ENCODE measurements at regions not wholly inside any gene's neighbourhood (a gene's known extent, or its start where the extent isn't known, plus 50 kb on each side); places are given as distances from the start of the nearest gene placed in this dataset.
A peak's percentile ranks its signal among the peaks of the same experiment; 100 is the strongest.
"Not testable (repeated sequence)": the region's sequence is repeated elsewhere in the genome, so short reads cannot be mapped to it uniquely, and the experiment has no call there.

GRCh38 chr5:15282611-15283010, 217.4 kb upstream of the FBXL7 start:
- no peak for ATAC-seq (ENCODE audit: low FRiP score)
- intact Hi-C loops (cut with DNase I) = no loop called here
- Histone ChIP-seq H3K4me1 (ENCODE audit: control insufficient read depth in 1 of 2, insufficient read depth in 2 of 2, low read length in 2 of 2) (no peaks in the 10 kb centered on the region), H3K4me3 (ENCODE audit: low read length in 2 of 2) (no peak overlapping the region), H3K36me3 (ENCODE audit: control insufficient read depth in 1 of 2, insufficient read depth in 2 of 2, low read length in 1 of 2) (peaks cover 0 to 2% of the 10 kb centered on the region in 2 donors), H3K27me3 (ENCODE audit: control insufficient read depth in 1 of 2, insufficient read depth in 2 of 2, low read length in 1 of 2) (no peaks in the 10 kb centered on the region), H3K27ac (ENCODE audit: low read depth in 1 of 2, low read length in 2 of 2) (no peak overlapping the region), H3K9me3 (ENCODE audit: control insufficient read depth, low read length) (peaks cover 2% of the 10 kb centered on the region)
- 77 to 85% methylated on average over 2 of the region's 2 CpGs for WGBS, 2 donors
- no peak for DNase-seq

GRCh38 chr5:15271596-15271995, 228.4 kb upstream of the FBXL7 start:
- H3K4me3 ChIP-seq (ENCODE audit: low read length in 2 of 2); DNase-seq; H3K27ac ChIP-seq (ENCODE audit: low read depth in 1 of 2, low read length in 2 of 2); H3K4me1 ChIP-seq (ENCODE audit: control insufficient read depth in 1 of 2, insufficient read depth in 2 of 2, low read length in 2 of 2); ATAC-seq (ENCODE audit: low FRiP score); H3K9me3 ChIP-seq (ENCODE audit: control insufficient read depth, low read length); intact Hi-C loops (cut with DNase I); H3K27me3 ChIP-seq (ENCODE audit: control insufficient read depth in 1 of 2, insufficient read depth in 2 of 2, low read length in 1 of 2); H3K36me3 ChIP-seq (ENCODE audit: control insufficient read depth in 1 of 2, insufficient read depth in 2 of 2, low read length in 1 of 2): not testable (repeated sequence)
- WGBS, 2 donors = 65 to 78% methylated on average over 9 of the region's 9 CpGs

- intact Hi-C loops (cut with DNase I) = loop anchor here (10.0 kb wide), 1 partner anchor 243 kb away; no protein-coding TSS in a partner anchor
- Histone ChIP-seq H3K27me3 (ENCODE audit: control insufficient read depth in 1 of 2, insufficient read depth in 2 of 2, low read length in 1 of 2) (no peaks in the 10 kb centered on the region), H3K36me3 (ENCODE audit: control insufficient read depth in 1 of 2, insufficient read depth in 2 of 2, low read length in 1 of 2) (no peaks in the 10 kb centered on the region), H3K27ac (ENCODE audit: low read depth in 1 of 2, low read length in 2 of 2) (no peak overlapping the region), H3K4me3 (ENCODE audit: low read length in 2 of 2) (no peak overlapping the region), H3K4me1 (ENCODE audit: control insufficient read depth in 1 of 2, insufficient read depth in 2 of 2, low read length in 2 of 2) (peaks cover 2 to 6% of the 10 kb centered on the region in 2 donors), H3K9me3 (ENCODE audit: control insufficient read depth, low read length) (peaks cover 1% of the 10 kb centered on the region)
- WGBS, 2 donors = 0 to 5% methylated on average over 2 of the region's 2 CpGs
- ATAC-seq (ENCODE audit: low FRiP score) (no peak), DNase-seq (no peak)
Observed at GRCh38 chr5:15267966-15268365, 232.0 kb upstream of the FBXL7 start.

GRCh38 chr5:15266841-15267240, 233.1 kb upstream of the FBXL7 start:
- peaks cover 2 to 6% of the 10 kb centered on the region in 2 donors for H3K4me1 ChIP-seq (ENCODE audit: control insufficient read depth in 1 of 2, insufficient read depth in 2 of 2, low read length in 2 of 2)
- intact Hi-C loops (cut with DNase I) = loop anchor here (10.0 kb wide), 1 partner anchor 242 kb away; no protein-coding TSS in a partner anchor
- H3K4me3 ChIP-seq (ENCODE audit: low read length in 2 of 2) = no peak overlapping the region
- ATAC-seq (ENCODE audit: low FRiP score) (no peak), DNase-seq (no peak)
- H3K9me3 ChIP-seq (ENCODE audit: control insufficient read depth, low read length) = peaks cover 1% of the 10 kb centered on the region
- WGBS, 2 donors = 91 to 100% methylated on average over 1 of the region's 1 CpG
- H3K27me3 ChIP-seq (ENCODE audit: control insufficient read depth in 1 of 2, insufficient read depth in 2 of 2, low read length in 1 of 2) = no peaks in the 10 kb centered on the region
- peak overlapping the region; percentile 43 to 71 for H3K27ac ChIP-seq (ENCODE audit: low read depth in 1 of 2, low read length in 2 of 2)
- H3K36me3 ChIP-seq (ENCODE audit: control insufficient read depth in 1 of 2, insufficient read depth in 2 of 2, low read length in 1 of 2) = no peaks in the 10 kb centered on the region

- Histone ChIP-seq H3K4me1 (ENCODE audit: control insufficient read depth in 1 of 2, insufficient read depth in 2 of 2, low read length in 2 of 2) (peaks cover 3 to 6% of the 10 kb centered on the region in 2 donors), H3K27me3 (ENCODE audit: control insufficient read depth in 1 of 2, insufficient read depth in 2 of 2, low read length in 1 of 2) (no peaks in the 10 kb centered on the region), H3K36me3 (ENCODE audit: control insufficient read depth in 1 of 2, insufficient read depth in 2 of 2, low read length in 1 of 2) (no peaks in the 10 kb centered on the region), H3K9me3 (ENCODE audit: control insufficient read depth, low read length) (peaks cover 1% of the 10 kb centered on the region), H3K4me3 (ENCODE audit: low read length in 2 of 2) (no peak overlapping the region), H3K27ac (ENCODE audit: low read depth in 1 of 2, low read length in 2 of 2) (no peak overlapping the region)
- WGBS, 2 donors = 97 to 100% methylated on average over 1 of the region's 1 CpG
- intact Hi-C loops (cut with DNase I) = loop anchor here (10.0 kb wide), 1 partner anchor 241 kb away; no protein-coding TSS in a partner anchor
- no peak for ATAC-seq (ENCODE audit: low FRiP score)
- no peak for DNase-seq
Observed at GRCh38 chr5:15266229-15266628, 233.8 kb upstream of the FBXL7 start.

GRCh38 chr5:15263942-15264341, 236.0 kb upstream of the FBXL7 start:
- intact Hi-C loops (cut with DNase I) = loop anchor here (10.0 kb wide), 1 partner anchor 239 kb away; no protein-coding TSS in a partner anchor
- Histone ChIP-seq H3K4me1 (ENCODE audit: control insufficient read depth in 1 of 2, insufficient read depth in 2 of 2, low read length in 2 of 2) (peaks cover 3 to 19% of the 10 kb centered on the region in 2 donors), H3K27me3 (ENCODE audit: control insufficient read depth in 1 of 2, insufficient read depth in 2 of 2, low read length in 1 of 2) (no peaks in the 10 kb centered on the region), H3K27ac (ENCODE audit: low read depth in 1 of 2, low read length in 2 of 2) (no peak overlapping the region), H3K9me3 (ENCODE audit: control insufficient read depth, low read length) (no peaks in the 10 kb centered on the region), H3K36me3 (ENCODE audit: control insufficient read depth in 1 of 2, insufficient read depth in 2 of 2, low read length in 1 of 2) (no peaks in the 10 kb centered on the region), H3K4me3 (ENCODE audit: low read length in 2 of 2) (no peak overlapping the region)
- WGBS, 2 donors = 78 to 91% methylated on average over 1 of the region's 1 CpG
- DNase-seq = no peak
- no peak for ATAC-seq (ENCODE audit: low FRiP score)

- H3K4me1 ChIP-seq (ENCODE audit: control insufficient read depth in 1 of 2, insufficient read depth in 2 of 2, low read length in 2 of 2) = peaks cover 3 to 14% of the 10 kb centered on the region in 2 donors
- DNase-seq (no peak), ATAC-seq (ENCODE audit: low FRiP score) (no peak)
- no peaks in the 10 kb centered on the region for H3K9me3 ChIP-seq (ENCODE audit: control insufficient read depth, low read length)
- intact Hi-C loops (cut with DNase I) = loop anchor here (10.0 kb wide), 1 partner anchor 239 kb away; no protein-coding TSS in a partner anchor
- H3K4me3 ChIP-seq (ENCODE audit: low read length in 2 of 2) = no peak overlapping the region
- H3K27me3 ChIP-seq (ENCODE audit: control insufficient read depth in 1 of 2, insufficient read depth in 2 of 2, low read length in 1 of 2) = no peaks in the 10 kb centered on the region
- WGBS, 2 donors = 31 to 39% methylated on average over 2 of the region's 2 CpGs
- no peak overlapping the region for H3K27ac ChIP-seq (ENCODE audit: low read depth in 1 of 2, low read length in 2 of 2)
- no peaks in the 10 kb centered on the region for H3K36me3 ChIP-seq (ENCODE audit: control insufficient read depth in 1 of 2, insufficient read depth in 2 of 2, low read length in 1 of 2)
Observed at GRCh38 chr5:15263406-15263805, 236.6 kb upstream of the FBXL7 start.

GRCh38 chr5:15261269-15261995, 238.5 kb upstream of the FBXL7 start:
- Histone ChIP-seq H3K27ac (ENCODE audit: low read depth in 1 of 2, low read length in 2 of 2) (peak overlapping the region; percentile 76 to 92), H3K36me3 (ENCODE audit: control insufficient read depth in 1 of 2, insufficient read depth in 2 of 2, low read length in 1 of 2) (no peaks in the 10 kb centered on the region), H3K9me3 (ENCODE audit: control insufficient read depth, low read length) (no peaks in the 10 kb centered on the region), H3K4me3 (ENCODE audit: low read length in 2 of 2) (no peak overlapping the region), H3K4me1 (ENCODE audit: control insufficient read depth in 1 of 2, insufficient read depth in 2 of 2, low read length in 2 of 2) (peaks cover 2 to 14% of the 10 kb centered on the region in 2 donors), H3K27me3 (ENCODE audit: control insufficient read depth in 1 of 2, insufficient read depth in 2 of 2, low read length in 1 of 2) (no peaks in the 10 kb centered on the region)
- ATAC-seq (ENCODE audit: low FRiP score) = peak; percentile 64
- no peak for DNase-seq
- intact Hi-C loops (cut with DNase I) = loop anchor here (10.0 kb wide), 1 partner anchor 237 kb away; no protein-coding TSS in a partner anchor
